HL-60 (cell line): ENCODE measurements at regions not wholly inside any gene's neighbourhood (a gene's known extent, or its start where the extent isn't known, plus 50 kb on each side); places are given as distances from the start of the nearest gene placed in this dataset.

Experiments
- DNase-seq, 2 experiments: peaks; one replicate each; pipeline ENCODE4 v3.0.0-alpha.2; 2010 to 2020; ENCODE audit warnings: low read depth in 1 of 2, low spot score in 1 of 2
- H3K27ac ChIP-seq: fragments of 250-450 bp; sonication (Bioruptor Pico); replicated peaks from 2 replicates; pipeline ENCODE4 v1.5.1; 2020; ENCODE audit warnings: mild to moderate bottlenecking, moderate library complexity
- H3K27me3 ChIP-seq: fragments of 250-450 bp; sonication (Bioruptor Pico); 2 replicates; pipeline ENCODE4 v1.5.1; 2021; ENCODE audit warnings: mild to moderate bottlenecking, moderate library complexity; ENCODE audit not compliant: insufficient read depth, poor library complexity, severe bottlenecking
- H3K4me3 ChIP-seq: replicated peaks from 2 replicates; pipeline ENCODE4 v1.5.1; 2011; ENCODE audit warnings: mild to moderate bottlenecking, control low read depth, low read length; ENCODE audit not compliant: insufficient read depth
- CTCF ChIP-seq: IDR thresholded peaks from one replicate; pipeline ENCODE4 v1.5.1; 2011; ENCODE audit warnings: low read length, control low read depth, inconsistent platforms; ENCODE audit not compliant: insufficient read depth
- GABPA ChIP-seq: IDR thresholded peaks from 2 replicates; pipeline ENCODE4 v1.6.1; 2012; ENCODE audit warnings: low read depth
- POLR2AphosphoS5 ChIP-seq: IDR thresholded peaks from 2 replicates; pipeline ENCODE4 v1.6.1; 2012; ENCODE audit warnings: low read depth
- REST ChIP-seq: IDR thresholded peaks from 2 replicates; pipeline ENCODE4 v1.6.1; 2012; ENCODE audit warnings: low read depth; ENCODE audit not compliant: insufficient replicate concordance
- SPI1 ChIP-seq: IDR thresholded peaks from 2 replicates; pipeline ENCODE4 v1.6.1; 2012; ENCODE audit warnings: low read depth, mild to moderate bottlenecking, borderline replicate concordance

GRCh38 chr2:16791496-16791895 lies 125.9 kb upstream of the CYRIA start:
- H3K27ac ChIP-seq: no peak overlapping the region
- TF ChIP-seq SPI1 (no peak), REST (no peak), GABPA (no peak), CTCF (no peak), POLR2AphosphoS5 (no peak)
- no peaks in the 10 kb centered on the region for H3K27me3 ChIP-seq
- H3K4me3 ChIP-seq: no peak overlapping the region
- no peak for DNase-seq

- TF ChIP-seq SPI1: no peak
- TF ChIP-seq GABPA: no peak
- TF ChIP-seq POLR2AphosphoS5: no peak
- no peak for TF ChIP-seq REST
- TF ChIP-seq CTCF: no peak
Observed at GRCh38 chr2:16785149-16785548, 119.5 kb upstream of the CYRIA start.

GRCh38 chr2:16784652-16785051 lies 119.0 kb upstream of the CYRIA start:
- Histone ChIP-seq H3K27ac (no peak overlapping the region), H3K27me3 (no peaks in the 10 kb centered on the region), H3K4me3 (no peak overlapping the region)
- TF ChIP-seq CTCF: no peak
- TF ChIP-seq REST: no peak
- TF ChIP-seq GABPA: no peak
- no peak for TF ChIP-seq SPI1
- no peak for TF ChIP-seq POLR2AphosphoS5
- no peak for DNase-seq

More at GRCh38 chr2:16785149-16785548, 119.5 kb upstream of the CYRIA start:
- H3K27ac ChIP-seq: no peak overlapping the region
- H3K4me3 ChIP-seq: no peak overlapping the region
- no peaks in the 10 kb centered on the region for H3K27me3 ChIP-seq
- no peak for DNase-seq
